Brain microvascular endothelial cell (primary cell): ENCODE measurements at regions not wholly inside any gene's neighbourhood (a gene's known extent, or its start where the extent isn't known, plus 50 kb on each side); places are given as distances from the start of the nearest gene placed in this dataset.

Experiments
- DNase-seq: peaks from one replicate; pipeline ENCODE4 v3.0.0-alpha.2; 2020
- H3K27ac ChIP-seq: fragments of 250-450 bp; sonication (Bioruptor Pico); 2 replicates; pipeline ENCODE4 v1.5.1; 2020; ENCODE audit warnings: mild to moderate bottlenecking, moderate library complexity
- H3K27me3 ChIP-seq: fragments of 250-450 bp; sonication (Bioruptor Pico); replicated peaks from 2 replicates; pipeline ENCODE4 v1.5.1; 2020; ENCODE audit warnings: mild to moderate bottlenecking
- H3K36me3 ChIP-seq: fragments of 250-450 bp; sonication (Bioruptor Pico); replicated peaks from 2 replicates; pipeline ENCODE4 v1.5.1; 2020; ENCODE audit warnings: mild to moderate bottlenecking
- H3K4me3 ChIP-seq: 2 replicates; pipeline ENCODE4 v1.5.1; 2011; ENCODE audit warnings: low read depth, mild to moderate bottlenecking, control low read depth, low read length, moderate library complexity
- in situ Hi-C: cut with HindIII; loops from 2 replicates; pipeline ENCODE4 v1.10.0; 2017; ENCODE audit warnings: low sequenced_read_pairs, low pct_ligation_motif_present
- TF ChIP-seq, protein P1 (sequence below): IDR thresholded peaks from 2 replicates; pipeline ENCODE4 v1.5.1; 2011; ENCODE audit warnings: low read depth, mild to moderate bottlenecking, moderate library complexity, low read length, control low read depth, inconsistent platforms; ENCODE audit errors: missing control alignments

DNA sequence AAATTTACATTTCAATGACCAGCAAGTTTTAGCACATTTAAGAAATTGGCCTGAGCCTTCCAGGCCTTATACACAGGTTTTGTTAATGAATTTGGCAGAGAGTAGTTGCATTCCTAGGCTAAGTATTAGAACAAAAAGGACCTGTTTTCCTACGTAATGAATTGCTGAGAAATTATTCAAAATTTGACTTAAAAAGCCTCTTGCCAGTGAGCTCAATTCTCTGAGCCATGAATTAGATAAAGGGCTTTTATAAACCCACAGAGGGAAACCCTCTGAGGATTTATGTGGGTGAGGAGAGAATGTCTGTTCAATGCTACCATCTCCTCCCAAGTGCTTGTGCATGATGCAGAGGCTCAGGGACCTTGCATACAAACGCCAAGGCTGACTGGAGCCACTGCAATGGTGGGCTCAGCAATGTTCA, 94.5 kb upstream of the PELI2 start:
- DNase-seq: no peak
- no peaks in the 10 kb centered on the region for H3K27me3 ChIP-seq
- TF ChIP-seq, protein P1, sequence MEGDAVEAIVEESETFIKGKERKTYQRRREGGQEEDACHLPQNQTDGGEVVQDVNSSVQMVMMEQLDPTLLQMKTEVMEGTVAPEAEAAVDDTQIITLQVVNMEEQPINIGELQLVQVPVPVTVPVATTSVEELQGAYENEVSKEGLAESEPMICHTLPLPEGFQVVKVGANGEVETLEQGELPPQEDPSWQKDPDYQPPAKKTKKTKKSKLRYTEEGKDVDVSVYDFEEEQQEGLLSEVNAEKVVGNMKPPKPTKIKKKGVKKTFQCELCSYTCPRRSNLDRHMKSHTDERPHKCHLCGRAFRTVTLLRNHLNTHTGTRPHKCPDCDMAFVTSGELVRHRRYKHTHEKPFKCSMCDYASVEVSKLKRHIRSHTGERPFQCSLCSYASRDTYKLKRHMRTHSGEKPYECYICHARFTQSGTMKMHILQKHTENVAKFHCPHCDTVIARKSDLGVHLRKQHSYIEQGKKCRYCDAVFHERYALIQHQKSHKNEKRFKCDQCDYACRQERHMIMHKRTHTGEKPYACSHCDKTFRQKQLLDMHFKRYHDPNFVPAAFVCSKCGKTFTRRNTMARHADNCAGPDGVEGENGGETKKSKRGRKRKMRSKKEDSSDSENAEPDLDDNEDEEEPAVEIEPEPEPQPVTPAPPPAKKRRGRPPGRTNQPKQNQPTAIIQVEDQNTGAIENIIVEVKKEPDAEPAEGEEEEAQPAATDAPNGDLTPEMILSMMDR: no peak
- no peaks in the 10 kb centered on the region for H3K36me3 ChIP-seq
- H3K27ac ChIP-seq: no peak overlapping the region
- in situ Hi-C loops: no loop called here
- no peak overlapping the region for H3K4me3 ChIP-seq

DNA sequence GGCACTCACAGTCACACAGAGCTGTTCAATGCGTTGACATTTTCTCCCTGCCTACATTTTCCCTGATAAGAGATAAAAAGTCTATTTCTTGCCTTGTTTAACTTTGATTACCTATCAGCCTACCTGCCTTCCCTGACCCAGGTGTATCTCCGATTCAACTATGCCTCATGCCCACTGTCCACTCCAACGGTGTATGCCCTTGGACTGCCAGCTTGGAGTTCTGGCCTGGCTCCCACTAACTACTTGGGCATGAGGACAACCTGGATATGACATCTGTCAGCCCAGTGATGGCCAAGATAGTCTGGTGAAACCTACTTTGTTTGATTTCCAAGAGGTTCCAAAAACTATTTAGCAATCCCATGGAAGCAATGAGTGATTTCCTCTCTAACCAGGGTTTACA, 93.0 kb upstream of the PELI2 start:
- TF ChIP-seq, protein P1: no peak
- DNase-seq: no peak
- in situ Hi-C loops: no loop called here
- no peaks in the 10 kb centered on the region for H3K27me3 ChIP-seq
- no peak overlapping the region for H3K4me3 ChIP-seq
- H3K27ac ChIP-seq: no peak overlapping the region
- no peaks in the 10 kb centered on the region for H3K36me3 ChIP-seq

DNA sequence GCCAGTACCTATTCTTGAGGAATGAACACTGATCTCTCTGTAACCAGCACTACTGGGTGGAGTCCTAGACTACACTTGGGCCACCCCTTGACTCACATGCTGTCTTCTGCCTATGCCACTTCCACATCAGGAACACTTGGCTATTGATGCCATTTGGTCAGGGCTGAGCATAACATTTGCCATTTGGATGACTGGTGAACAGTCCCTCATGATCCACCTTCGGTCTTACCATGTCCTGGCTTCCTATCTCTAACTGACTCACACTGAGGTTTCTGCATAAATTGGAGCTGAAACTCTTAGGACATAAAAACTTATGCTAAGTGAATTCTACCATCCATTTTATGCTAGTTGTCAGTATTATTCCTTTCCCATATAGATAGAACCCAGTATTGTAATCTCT, 91.7 kb upstream of the PELI2 start:
- no peak overlapping the region for H3K4me3 ChIP-seq
- no peak for DNase-seq
- TF ChIP-seq, protein P1: no peak
- no peaks in the 10 kb centered on the region for H3K27me3 ChIP-seq
- no peak overlapping the region for H3K27ac ChIP-seq
- no peaks in the 10 kb centered on the region for H3K36me3 ChIP-seq
- in situ Hi-C loops: no loop called here

DNA sequence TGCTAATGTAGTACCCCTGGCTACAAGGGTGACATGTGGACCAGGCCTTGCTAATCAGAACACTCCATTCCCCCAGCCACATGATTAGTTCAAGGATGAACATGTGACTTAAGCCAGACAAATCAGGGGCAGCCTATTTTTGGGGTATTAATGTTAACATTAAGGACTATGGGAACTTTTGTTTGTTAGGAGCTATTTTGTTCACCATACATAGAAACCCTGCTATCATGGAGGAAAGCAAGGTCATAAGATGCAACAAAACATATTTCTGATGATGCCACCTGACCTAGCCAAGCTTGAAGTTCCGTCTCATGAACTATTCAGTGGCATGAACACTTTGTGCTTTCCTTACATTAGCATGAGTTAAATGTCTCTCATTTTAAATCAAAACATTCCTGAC, 90.8 kb upstream of the PELI2 start:
- DNase-seq: no peak
- Histone ChIP-seq H3K27ac (no peak overlapping the region), H3K36me3 (no peaks in the 10 kb centered on the region), H3K4me3 (no peak overlapping the region), H3K27me3 (no peaks in the 10 kb centered on the region)
- in situ Hi-C loops: no loop called here
- TF ChIP-seq, protein P1: no peak

DNA sequence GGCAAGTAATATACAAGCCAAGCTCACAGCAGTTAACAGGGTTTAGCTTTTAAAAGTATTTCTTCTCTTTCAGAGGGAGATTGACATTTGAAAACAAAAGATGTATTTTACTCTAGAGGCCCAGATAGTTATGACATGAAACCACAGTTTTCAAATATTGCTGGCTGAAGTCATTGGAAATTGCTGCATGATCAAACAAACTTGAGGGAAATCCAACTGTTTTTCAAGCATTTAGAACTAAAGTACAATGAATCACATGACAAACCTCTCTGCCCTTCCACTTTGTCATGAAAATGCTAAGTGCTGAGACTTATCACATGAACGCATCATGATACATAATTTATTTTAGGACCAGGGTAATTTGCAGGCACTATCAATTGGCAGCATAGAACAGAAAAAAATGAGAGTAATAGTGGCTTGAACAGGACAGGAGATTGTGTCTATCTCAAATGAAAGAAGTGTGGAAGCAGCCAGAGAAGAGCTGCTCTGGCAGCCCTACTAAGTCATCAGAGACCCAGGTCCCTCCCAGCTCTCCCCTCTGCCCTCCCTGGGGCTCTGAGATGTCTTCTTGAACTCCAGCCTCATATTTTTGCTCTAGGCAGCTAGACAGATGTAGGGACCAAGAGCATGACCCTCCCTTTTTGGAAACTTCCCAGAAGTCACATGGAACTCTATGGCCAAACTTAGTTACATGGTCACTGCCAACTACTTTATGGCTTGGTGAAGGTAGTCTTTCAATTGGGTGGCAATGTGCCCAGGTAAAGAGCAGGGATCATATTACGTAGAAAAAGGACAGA, 90.1 kb upstream of the PELI2 start:
- TF ChIP-seq, protein P1: no peak
- in situ Hi-C loops: no loop called here
- no peak overlapping the region for H3K27ac ChIP-seq

DNA sequence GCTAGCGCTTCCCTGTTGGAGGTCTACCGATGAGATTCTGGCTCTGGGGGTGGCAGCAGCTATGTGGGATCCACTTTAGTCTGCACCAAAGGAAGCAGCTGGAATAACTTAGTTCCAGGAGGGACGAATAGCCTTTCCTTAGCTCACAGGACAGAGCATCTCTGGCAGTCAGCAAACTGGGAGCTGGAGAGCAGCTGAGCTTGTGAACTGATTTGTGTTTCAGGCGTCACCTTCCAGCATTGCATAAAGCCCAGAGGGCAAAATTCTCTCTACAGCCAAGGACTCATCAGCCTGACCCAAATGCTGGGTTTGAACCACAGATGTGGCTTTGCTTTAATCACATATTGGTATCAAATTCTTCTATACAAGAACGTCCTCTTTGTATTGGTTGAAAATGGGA, 81.9 kb upstream of the PELI2 start:
- no peak overlapping the region for H3K27ac ChIP-seq
- in situ Hi-C loops: no loop called here
- no peaks in the 10 kb centered on the region for H3K27me3 ChIP-seq
- TF ChIP-seq, protein P1: no peak
- no peak overlapping the region for H3K4me3 ChIP-seq
- DNase-seq: no peak
- no peaks in the 10 kb centered on the region for H3K36me3 ChIP-seq

More for the DNA sequence above, 90.1 kb upstream of the PELI2 start:
- no peak for DNase-seq
- Histone ChIP-seq H3K27me3 (no peaks in the 10 kb centered on the region), H3K4me3 (no peak overlapping the region), H3K36me3 (no peaks in the 10 kb centered on the region)
